GM12874 (cell line): ENCODE measurements at regions not wholly inside any gene's neighbourhood (a gene's known extent, or its start where the extent isn't known, plus 50 kb on each side); places are given as distances from the start of the nearest gene placed in this dataset.

Experiments
- TF ChIP-seq, protein P1 (sequence below): IDR thresholded peaks from 2 replicates; pipeline ENCODE4 v1.5.1; 2011; ENCODE audit warnings: low read depth, mild to moderate bottlenecking, control low read depth, low read length, moderate library complexity; ENCODE audit not compliant: insufficient read depth

DNA sequence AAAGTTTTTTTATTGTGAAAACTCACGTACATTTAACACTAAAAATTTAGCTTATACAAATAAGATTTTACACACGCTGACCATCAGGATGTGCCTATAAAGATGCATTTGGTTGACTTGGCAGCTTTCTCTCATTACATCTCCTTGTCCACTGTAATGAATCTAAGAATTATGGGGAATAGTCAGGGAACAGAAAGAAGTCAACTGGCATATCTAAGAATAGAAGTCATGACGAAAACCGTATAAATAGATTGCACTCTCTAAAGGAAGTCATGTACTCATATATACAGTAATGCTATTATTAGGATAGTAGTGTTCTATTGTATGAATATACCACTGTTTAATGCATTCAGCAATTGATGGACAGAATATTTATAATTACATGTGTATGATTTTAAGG is 575.8 kb upstream of the B3GALT2 start:
- TF ChIP-seq, protein P1, sequence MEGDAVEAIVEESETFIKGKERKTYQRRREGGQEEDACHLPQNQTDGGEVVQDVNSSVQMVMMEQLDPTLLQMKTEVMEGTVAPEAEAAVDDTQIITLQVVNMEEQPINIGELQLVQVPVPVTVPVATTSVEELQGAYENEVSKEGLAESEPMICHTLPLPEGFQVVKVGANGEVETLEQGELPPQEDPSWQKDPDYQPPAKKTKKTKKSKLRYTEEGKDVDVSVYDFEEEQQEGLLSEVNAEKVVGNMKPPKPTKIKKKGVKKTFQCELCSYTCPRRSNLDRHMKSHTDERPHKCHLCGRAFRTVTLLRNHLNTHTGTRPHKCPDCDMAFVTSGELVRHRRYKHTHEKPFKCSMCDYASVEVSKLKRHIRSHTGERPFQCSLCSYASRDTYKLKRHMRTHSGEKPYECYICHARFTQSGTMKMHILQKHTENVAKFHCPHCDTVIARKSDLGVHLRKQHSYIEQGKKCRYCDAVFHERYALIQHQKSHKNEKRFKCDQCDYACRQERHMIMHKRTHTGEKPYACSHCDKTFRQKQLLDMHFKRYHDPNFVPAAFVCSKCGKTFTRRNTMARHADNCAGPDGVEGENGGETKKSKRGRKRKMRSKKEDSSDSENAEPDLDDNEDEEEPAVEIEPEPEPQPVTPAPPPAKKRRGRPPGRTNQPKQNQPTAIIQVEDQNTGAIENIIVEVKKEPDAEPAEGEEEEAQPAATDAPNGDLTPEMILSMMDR: no peak

DNA sequence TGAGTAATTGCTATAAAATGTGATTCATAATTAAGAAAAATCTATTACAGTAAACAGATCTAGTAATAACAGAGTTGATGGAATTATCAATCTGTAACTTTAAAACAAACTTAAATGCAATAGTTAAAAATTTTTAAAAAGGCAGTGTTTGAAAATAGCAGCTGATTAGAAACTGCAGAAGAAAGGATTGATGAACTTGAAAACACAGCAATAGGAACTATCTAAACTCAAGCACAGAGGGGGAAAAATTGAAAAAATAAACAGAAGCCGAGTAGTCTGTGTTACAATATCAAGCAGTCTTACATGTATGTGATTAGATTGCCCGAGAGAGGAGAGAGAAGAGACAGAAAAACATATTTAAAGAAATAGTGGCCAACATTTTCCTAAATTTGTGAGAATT is 569.0 kb upstream of the B3GALT2 start:
- TF ChIP-seq, protein P1: no peak

DNA sequence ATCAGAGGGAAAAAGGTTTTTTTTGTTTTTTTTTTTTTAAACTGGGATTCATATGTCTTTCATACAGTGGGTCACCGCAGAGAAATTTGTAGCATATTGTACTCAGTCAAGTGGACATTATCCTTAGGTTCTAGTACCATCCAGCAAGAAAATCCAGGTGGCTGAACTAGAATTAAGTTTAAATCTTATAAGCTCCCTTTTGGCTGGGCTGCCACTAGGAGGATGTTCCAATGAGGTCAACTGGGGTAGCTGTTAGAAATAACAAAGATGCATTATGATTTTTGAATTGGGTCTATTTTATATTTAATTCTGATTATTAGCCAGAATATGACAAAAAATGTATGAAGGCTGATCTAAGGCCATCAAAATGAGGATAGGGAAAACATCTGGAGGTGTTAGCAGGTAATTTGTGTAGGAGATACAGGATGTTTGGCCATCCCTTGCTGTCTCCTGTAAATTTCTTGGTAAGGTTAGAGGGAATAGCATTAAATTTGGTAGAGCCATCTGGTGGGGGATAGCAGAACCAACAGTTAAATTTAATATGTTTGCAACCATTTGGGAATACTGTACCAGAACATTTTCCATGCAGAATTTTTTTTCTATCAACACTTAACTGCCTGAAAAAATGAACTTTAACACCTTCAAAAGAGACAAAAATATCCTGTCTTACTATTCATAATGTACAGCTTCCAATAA is 568.5 kb upstream of the B3GALT2 start:
- TF ChIP-seq, protein P1: no peak

DNA sequence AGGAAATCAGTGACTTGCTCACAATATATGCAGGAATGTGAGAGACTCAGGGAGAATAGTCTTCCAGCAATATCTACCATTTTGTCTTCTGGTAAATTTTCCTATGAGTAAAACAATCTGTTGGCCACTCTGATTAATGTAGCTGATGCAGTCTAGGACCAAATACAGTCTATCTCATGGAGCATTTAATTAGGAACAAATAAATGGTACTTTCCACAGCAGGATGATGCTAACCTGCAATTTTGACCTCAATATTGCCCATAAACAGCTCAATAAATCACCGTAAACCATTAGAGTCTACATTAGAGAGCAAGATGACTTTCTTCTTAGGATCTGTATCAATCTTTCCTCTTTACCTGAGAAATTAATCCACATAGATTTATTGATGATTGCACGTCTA is 567.7 kb upstream of the B3GALT2 start:
- TF ChIP-seq, protein P1: no peak

DNA sequence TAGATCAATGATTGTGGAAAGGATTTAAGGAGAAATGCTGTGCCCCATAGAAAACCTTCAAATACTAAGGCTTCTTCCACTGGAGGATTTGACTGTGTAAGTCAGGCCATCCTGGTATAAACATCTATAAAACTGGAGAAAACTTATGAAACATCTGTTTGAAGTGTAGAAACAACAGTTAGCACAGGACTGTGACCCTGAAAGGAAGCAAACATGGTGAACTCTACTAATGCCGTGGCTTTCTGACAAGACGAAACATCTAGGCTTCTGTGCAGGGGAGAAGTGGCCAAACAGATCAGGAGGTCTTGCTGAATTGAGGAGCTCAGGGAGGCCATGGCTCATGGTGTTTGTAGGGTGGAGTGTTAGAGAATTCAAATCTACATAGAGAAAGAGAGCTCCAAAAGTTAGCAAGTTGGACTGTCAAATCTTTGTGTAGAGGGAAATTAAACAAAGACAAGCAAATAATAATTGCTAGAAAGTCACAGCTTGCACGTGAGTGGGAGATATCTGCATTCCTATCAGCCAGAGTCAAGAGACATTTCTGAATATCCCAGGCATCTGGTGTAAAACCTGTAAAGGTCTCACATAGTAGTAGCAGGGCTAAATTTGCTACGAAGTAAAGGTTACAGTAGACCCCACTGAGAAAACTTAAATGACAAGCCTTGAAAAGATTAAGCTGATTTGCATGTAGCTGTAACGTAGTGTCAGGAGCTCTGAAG is 566.8 kb upstream of the B3GALT2 start:
- TF ChIP-seq, protein P1: no peak

DNA sequence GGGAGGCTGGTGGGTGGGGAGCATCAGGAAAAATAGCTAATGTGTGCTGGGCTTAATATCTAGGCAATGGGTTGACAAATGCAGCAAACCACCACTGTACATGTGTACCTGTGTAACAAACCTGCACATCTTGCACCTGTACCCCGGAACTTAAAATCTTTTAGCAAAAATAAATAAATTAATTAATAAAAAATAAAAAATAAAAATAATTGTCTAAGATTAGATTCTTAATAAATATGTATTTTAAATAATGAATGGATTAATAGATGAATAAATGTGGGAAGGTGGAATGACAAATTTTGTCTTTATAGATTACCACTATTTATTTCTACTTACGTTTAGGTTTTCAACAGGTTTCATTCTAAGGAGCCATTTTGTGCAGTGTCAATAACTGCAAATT is 563.5 kb upstream of the B3GALT2 start:
- TF ChIP-seq, protein P1: no peak

DNA sequence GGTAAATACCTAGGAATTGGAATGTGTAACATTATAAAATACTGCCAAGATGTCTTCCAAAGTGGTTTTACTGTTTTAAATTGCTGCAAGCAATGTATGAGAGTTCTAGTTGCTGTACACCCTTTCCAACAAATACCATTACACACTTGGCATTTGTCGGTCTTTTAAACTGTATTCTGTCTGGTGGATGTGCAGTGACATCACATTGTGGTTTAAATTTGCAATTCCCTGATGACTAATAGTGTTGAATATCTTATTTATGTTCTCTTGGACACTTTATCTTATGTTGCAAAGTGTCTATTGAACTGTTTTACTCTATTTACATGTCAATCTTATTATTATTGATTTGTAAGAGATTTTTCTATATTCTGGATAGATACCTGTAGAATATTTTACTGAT is 561.2 kb upstream of the B3GALT2 start:
- TF ChIP-seq, protein P1: no peak
